HG03025 (cell line): ENCODE measurements at regions not wholly inside any gene's neighbourhood (a gene's known extent, or its start where the extent isn't known, plus 50 kb on each side); places are given as distances from the start of the nearest gene placed in this dataset.

Experiments used
- ATAC-seq: cut with Tn5 transposase; IDR thresholded peaks from one replicate; pipeline ENCODE4 v1.9.1; 2021; ENCODE audit warnings: mild to moderate bottlenecking, moderate library complexity; ENCODE audit not compliant: unreplicated experiment, low FRiP score

DNA sequence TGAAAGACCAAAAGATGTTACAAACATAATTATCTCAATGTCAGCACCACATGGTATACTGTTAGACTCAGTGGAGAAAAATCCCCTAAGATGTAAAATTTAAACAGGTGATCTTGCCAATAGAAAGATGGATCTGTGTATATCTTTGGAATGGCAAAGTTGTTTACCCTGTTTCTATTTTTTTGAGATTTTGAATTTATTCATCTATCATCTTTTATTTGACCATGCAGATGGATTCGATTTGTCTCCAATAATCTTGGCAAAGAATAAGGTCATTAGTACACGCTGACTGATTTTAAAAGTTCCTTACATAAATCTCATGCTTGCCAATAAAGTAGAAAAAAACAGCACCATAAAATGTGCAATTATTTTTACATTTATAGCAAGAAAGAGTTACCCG is 459.3 kb downstream of the MBD2 start:
- no peak for ATAC-seq

DNA sequence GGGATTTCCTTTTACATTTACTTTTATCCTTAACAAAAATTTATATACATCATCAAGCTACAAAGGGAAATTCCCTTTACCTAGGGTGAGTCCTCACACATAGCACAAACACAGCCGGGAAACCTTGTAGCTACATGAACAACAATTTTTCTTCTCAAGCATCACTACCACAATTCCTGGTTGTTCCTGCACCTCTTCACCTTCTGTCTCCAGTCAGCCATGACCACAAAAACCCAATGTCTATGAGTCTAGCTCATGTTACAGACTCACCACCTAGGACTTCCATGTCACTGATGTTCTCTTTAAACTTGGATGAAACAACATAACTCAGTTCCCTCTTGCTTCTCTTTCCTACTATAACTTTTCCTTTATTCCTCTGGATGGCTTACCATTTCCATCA is 460.4 kb downstream of the MBD2 start:
- ATAC-seq: no peak

DNA sequence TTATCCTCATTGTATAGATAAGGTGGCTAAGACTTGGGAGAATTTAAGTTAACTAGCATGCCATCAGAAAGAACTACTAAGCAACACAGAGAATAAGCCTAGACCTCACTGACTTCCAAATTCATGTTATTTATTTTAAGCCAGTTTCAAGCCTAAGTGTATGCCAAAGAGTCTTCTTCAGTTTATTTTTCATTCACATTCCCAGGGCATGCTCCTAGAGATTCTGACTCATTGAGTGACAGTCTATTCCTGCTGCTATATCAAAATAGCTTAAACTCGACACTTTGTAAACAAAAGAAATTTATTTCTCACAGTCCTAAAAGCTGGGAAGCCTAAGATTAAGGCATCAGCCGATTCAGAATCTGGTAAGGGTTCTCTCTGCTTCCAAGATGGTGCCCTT is 467.1 kb downstream of the MBD2 start:
- ATAC-seq: no peak

DNA sequence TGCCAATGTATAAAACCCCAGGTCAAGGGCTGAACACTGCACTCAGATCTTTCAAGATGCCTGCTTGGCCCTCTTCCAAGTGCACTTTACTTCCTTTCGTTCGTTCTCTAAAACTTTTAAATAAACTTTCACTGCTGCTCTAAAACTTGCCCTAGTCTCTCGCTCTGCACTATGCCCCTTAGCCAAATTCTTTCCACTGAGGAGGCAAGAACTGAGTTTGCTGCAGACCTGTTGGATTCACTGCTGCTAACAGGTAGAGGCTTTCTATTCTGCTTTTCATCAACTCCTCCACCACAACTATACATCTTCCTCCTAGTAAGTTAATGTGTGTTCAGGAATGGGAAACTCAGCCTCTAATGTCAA is 467.9 kb downstream of the MBD2 start:
- ATAC-seq: no peak

DNA sequence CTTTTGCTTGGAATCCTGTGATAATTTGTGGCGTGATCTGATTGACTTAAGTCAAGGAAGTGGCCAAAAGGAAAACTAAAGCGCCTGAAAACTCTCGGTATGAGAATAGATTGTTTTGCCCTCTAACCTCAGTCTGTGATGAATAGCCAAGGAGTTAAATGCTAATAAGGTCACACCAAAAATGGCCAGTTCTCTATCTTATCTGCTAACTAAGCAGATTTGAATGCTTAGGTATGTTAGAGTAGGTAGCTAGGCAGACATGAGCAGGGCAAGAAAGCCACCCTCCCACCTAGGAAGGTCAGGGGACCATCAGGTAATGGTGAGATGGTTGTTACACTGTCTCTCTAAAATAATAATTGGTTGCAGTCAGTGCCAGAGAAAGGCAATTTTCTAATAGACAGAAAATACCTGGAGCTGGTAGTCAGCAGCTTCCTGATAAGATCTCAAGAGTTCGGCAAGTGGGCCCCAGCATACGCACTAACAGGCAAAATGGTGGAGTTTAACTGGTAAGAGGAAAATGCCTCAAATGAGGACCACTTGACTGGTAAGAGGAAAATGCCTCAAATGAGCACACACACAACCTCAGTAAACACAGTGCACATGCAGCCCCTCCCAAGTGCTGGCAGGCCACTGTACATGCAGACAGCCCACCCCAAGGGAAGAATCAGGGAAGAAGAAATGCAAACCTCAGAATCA is 468.4 kb downstream of the MBD2 start:
- ATAC-seq: no peak

DNA sequence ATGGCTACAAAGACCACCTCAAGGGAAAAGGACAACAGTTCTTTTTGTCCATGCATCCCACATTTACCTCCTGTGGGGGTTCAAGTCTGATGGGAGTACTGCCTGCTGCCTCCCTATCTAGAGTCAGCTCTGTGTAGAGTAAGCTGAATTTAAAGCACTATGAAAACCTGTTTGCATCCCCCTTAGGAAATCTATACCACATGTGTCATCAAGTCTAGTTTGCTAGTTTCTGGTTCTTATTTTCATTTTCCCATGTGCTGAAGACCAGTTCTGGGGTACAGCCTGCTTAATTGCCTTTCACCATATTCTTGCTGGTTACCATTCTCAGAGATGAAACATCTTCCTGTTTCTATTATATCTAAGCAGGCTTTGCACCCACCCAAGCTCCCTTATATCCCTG is 470.3 kb downstream of the MBD2 start:
- no peak for ATAC-seq

DNA sequence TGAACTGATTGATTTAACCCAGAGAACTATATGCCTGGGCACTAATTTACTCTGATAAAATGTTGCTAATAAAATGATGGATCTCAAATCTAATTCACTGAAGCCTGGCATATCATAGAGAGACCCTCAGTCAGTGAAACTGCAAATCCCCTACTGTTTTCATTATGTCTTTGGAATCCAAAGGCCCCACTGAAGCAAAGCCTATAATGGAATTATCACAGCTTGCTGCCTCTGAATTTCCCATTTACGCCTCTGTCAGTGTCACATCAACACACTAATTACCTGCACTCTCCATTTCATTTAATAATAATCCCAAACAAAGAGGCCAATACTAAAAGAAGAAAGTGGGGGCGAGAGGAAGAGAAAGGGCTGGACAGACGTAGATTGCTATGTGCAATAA is 470.9 kb downstream of the MBD2 start:
- ATAC-seq: no peak

DNA sequence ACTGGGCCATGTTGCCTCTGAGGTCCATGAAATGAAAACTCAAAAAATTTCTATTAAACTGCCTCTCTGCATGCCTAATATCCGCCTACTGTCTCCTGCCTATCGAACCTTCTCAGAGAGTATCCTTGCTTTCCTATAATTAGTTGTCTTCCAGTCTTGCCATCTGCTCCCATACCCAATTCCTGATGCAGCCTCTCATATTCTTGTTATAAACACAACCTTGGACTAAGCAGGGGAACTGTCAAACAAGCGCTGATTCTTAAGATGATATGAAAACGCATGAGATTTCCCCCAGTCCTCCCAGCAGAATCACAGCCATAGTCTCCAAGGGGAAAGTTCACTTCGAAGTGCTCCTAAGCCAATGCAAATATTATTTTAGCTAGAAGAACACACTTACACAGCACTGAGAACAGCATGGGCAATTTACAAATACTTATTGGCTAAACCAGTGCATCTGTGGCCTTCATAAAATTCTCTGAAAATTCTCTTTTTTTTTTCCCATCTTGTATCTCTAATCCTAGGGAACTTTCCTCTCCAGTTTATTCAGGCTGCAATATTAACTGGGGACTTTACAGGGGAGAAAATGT is 471.6 kb downstream of the MBD2 start:
- no peak for ATAC-seq

DNA sequence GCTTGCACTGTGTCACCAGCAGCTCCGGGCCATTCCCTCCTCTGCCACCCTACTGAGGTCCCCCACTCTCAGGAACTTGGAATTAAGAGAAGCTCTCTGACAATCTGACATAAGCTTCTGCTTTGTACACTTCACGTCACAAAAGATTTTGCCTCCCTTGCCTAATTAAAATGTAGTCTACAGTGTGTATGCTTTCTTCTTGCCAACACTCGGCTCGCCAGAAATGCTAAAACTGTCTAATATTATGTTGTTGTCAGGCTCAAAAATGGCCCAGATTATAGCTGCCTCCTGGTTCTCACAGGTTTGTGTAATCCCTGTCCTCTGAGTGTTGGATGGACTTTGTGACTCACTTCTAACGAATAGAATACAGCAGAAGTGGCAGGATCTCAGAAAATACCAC is 474.7 kb downstream of the MBD2 start:
- no peak for ATAC-seq

DNA sequence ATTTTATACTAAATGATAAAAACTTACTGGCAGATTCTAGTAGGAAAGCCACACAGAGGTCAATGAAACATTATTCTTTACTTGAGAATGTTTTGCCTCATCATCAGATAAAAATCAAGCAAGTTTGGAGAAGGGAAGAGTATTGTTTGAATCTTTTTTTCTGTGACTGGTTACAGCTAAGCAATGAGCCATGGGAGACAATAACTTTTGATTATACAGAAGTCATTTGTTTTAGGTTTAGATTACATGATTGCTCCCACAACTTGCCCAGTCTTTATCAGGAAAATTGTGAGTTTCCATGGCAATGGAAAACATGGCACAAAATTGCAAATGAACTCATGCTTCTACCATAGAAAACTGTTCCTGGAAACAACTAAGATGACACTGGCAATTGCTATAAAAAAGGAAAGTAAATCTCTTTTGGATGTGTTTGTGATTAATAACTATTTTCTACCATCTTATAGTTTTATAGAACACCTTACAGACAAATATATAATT is 476.8 kb downstream of the MBD2 start:
- ATAC-seq: no peak

DNA sequence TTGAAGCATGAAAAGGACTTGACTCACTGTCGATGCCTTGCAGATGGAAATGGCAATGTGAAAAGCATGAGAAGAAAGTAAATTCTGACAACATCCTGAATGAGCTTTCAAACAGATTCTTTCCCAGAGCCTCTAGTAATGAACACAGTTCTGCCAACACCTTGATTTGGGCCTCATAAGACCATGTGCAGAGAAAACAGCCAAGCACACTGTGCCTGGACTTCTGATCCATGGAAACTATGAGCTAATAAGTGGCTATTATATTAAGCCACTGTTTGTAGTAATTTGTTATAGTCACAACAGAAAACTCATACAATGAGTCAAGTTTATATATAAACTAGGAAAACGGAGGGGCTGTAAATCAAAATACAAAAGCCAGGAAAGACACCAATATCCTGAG is 477.3 kb downstream of the MBD2 start:
- no peak for ATAC-seq

DNA sequence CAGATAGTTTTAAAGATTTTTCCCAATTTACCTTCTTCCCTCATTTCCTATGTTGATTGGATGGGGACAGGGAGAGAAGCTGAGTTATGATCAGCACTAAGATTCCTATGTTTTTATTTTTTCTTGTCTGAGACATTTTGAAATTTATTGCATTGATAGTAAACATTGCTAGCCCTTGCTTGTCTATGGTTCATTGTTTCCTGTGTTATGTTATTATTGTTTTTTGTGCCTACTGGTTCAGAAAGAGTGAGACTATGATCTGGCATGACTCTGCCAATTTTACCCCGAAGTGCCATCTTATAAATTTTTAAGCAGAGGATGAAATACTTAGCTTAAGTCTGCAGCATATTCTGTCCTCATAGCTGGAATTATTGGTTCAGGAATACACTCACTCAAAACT is 478.5 kb downstream of the MBD2 start:
- ATAC-seq: no peak

DNA sequence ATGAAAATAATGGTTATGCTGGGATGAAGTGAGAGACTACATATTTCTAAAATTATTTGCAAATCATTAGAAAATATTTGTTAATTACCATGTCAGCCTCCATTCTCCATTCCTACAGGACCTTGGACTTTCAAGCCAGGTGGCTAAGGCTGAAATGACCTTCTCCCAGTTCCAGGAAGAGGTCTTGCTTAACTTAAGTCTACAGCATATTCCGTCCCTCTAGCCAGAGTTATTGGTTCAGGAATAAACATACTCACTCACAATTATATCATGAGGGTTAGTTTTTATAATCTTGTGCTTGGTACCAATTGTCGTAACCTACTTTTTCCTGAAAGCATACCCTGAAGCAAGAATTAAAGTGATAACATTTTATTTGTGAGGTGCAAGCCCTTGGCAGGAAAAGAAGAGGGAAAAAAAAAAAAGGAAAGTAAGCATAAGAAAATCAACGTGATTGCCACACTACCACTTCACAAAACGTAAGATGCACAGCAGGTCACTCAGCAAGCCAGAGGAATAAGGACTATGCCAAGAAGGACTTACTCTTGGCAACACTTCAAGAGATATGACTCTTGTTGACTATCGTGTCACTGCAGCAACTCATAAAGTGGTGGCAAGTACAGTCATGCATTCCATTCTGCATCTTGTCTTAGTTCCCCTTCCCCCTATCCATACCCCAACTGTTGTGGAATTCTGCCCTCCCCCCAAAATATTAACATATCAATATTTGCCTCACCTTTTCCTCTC is 479.1 kb downstream of the MBD2 start:
- ATAC-seq: no peak

DNA sequence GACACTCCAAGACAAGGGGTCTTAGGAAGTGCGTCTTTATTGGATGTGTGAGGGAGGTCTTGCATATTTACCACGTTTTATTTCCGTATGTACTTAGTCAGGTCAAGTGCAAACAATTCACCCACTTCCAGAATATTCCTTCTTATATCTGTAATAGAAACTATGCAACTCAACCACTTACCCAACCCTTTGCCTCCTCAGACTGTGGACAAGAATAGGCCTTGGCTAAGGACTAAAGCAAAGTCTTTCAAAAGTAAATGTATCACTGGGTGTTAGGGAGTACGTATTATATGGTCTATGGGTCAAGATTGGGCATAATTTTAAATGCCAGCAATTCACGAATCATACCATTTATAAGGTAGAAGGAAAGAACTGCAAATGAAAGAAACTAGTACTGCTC is 484.8 kb downstream of the MBD2 start:
- no peak for ATAC-seq

DNA sequence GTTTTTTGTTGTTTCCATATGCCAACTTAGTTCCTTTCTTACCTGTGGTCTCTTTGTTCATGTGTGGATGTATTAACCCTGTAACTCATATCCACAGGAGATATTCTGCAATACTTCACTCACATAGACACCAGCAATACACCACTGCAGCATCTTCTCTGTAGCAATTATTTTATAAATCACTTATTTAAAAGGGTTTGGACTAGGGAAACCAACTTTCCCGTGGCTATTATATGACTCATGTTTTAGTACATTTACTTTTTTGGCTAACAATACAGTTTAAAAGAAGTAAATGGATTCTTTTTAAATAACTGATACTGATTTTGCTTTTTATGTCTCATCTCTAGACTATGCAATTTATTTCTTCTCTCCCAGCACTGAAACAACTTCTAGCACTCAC is 488.9 kb downstream of the MBD2 start:
- ATAC-seq: no peak

DNA sequence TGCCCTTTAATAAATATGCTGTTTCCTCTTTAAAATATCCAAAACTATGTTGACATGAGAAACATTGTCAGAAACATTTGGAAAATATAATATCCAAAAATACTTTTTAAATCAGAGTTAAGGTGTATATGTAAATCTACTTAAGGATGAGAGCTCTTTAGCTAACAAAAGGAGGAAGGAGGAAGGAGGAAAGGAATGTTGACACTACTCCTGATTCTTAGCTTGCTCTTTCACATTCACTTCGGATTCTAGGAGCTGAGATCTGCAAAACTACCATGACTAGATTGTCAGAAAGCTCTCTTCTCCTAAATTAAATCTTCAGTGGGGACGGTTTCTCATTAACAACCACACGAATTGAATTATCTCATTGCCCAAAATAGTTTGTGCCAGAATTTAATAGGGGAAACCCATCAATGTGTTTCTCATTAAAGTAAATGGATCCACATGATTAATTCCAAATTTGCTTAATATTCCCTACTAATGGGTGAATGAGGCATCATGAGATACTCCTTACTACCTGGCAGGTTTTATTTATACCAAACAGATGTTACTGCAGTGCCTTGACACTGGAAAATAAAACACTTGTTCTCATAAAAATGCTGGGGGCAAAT is 509.1 kb downstream of the MBD2 start:
- ATAC-seq: no peak

DNA sequence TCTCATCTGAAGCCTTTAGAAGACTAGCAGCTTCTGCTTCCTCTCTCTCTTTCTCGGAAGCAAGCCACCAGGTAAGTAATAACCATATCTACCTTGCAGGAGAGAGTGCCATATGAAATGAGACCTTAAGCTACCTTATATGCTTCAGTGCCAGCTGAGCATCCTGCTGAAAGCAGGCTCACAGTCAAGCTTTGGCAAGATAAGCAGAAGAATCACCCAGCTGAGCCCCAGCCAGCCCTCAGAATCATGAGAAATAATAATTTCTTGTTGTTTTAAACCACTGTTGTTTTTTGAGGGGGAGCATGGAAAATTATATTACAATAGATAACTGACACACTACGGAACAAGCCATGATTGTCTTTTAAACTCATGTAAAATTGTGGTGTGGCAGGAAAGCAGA is 514.4 kb downstream of the MBD2 start:
- no peak for ATAC-seq

DNA sequence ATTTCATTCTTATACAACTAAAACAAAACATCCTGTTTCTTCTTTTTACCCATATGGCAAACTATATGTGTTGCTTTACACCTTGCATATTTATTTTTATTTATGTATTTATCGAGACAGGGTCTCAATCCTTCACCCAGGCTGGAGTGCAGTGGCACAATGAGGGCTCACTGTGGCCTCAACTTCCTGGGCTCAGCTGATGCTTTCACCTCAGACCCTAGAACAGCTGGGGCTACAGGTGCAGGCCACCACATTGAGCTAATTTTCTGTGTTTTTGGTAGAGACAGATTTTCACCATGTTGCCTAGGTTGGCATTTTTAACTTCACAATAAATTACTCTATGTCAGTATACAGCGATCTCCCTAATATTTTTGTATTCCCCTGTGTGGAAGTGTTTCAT is 522.0 kb downstream of the MBD2 start:
- ATAC-seq: no peak

DNA sequence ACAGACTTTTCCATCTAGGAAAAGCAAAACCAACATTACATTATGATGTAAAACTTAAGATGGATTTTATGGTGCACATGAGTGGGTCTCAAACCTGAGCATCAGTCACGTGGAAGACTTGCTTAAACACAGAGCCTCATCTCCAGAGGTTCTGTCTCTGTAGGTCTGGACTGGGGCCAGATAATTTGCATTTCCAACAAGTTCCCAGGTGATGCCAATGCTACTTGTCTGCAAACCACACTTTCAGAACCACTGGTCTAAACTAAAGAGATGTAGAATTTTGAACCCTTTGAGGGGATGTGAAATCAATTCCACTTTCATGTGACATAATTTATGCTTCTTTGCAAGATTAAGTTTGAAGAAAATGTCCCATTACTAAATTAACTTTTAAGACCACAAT is 522.8 kb downstream of the MBD2 start:
- no peak for ATAC-seq

DNA sequence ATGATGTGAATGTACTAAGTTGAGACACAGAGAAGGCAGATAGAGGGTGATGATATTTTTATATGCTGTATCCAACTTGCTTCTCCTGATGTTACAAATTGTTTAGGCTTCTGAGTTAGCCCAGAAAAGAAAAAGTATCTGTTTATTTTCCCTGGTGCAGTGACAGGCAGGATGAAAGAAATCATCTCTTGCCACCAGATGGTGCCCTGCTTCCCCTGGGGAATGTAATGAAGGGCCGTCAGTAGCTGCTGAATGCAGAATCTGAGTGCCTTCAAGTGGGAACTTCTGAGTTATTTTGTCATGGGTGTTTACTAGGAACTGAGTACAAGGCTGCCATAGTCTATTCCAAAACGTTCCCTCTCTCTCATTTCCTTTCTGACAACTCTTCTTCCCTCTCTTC is 525.6 kb downstream of the MBD2 start:
- no peak for ATAC-seq

DNA sequence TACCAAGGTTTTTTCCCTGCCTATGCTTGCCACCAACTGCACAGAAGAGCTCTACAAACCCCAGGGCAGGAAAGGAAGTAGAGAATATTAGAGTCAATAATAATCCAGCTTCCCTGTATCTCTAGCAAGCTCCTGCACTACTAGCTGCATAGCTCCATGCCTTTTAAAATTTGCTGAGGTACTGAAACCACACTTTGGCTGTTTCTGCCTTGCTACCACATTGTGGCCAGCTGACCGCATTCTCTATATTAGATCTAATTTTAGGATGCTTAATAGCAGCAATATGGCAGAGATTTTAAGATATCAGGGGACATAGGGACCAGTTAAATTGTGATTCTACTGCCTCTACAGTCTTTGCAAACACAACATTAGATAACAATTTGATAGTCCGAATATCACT is 534.6 kb downstream of the MBD2 start:
- ATAC-seq: no peak

DNA sequence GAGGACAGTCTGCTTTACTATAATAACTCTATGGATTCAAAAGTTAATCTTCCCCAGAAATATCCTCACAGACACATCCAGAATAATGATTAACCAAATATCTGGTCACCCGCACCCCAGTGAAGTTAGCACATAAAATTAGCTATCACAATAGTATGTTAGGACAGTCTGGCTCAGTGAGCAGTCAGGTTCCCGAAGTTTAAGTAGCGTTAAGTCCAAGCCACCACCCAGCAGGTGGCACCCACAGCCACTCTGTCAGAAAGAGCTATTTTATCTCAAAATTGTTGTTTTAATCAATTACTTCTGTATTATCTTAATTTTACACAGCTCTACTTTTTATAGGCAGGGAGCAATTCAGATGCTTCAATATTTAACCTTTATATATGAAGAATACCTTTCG is 537.5 kb downstream of the MBD2 start:
- no peak for ATAC-seq
